ENCODE measurements at regions not wholly inside any gene's neighbourhood (a gene's known extent, or its start where the extent isn't known, plus 50 kb on each side); places are given as distances from the start of the nearest gene placed in this dataset.
"Not testable (repeated sequence)": the region's sequence is repeated elsewhere in the genome, so short reads cannot be mapped to it uniquely, and the experiment has no call there.

DNA sequence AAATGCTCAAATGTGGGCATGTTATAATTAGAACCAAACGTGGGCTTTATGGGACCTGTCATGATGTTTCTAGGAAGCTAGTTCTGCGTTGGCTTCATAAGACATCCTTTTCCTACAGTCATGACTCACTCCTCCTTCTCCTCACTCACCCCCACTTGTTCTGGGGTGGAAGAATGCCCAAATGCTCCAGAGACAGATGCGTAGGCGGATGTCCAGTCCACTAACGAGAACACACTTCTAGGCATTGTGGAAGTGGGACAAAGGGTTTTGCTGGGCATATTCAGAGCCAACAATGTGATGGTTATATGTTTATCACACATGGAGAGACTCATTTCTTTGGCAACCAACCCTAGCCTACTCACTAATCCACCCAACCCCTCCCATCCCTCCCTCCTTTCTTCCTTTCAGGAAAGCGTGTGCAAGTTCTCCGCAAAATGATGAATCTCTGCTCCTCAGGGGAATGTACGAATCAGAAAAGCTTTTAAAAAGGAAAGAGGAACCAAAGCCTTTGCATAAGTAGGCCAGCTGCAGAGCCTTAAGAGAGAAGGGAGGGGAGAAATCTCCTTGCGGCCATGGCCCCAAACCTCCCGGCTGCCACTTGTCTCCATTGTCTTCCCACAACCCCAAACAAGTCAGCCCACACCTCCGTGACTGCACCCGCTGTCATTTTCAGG lies 123.0 kb upstream of the SPRED1 start:
- Histone ChIP-seq H3K27ac (peak overlapping the region; percentile 81), H3K9me3 (ENCODE audit: low read depth, low read length) (no peaks in the 10 kb centered on the region), H3K36me3 (ENCODE audit: insufficient read depth, low read length) (no peaks in the 10 kb centered on the region), H3K4me3 (peak overlapping the region; percentile 61), H3K9ac (ENCODE audit: insufficient read length) (no peak overlapping the region)
- TF ChIP-seq POLR2AphosphoS5 (IDR thresholded peaks at IDR 0.05; ENCODE audit: borderline replicate concordance, low read depth, low read length) (no peak), FOXP2 (optimal IDR thresholded peaks at IDR 0.05; ENCODE audit: control extremely low read depth, extremely low read length, insufficient read depth) (no peak), EZH2 (IDR thresholded peaks at IDR 0.05) (no peak)
- DNase-seq (ENCODE audit: low read depth, low spot score): no peak

DNA sequence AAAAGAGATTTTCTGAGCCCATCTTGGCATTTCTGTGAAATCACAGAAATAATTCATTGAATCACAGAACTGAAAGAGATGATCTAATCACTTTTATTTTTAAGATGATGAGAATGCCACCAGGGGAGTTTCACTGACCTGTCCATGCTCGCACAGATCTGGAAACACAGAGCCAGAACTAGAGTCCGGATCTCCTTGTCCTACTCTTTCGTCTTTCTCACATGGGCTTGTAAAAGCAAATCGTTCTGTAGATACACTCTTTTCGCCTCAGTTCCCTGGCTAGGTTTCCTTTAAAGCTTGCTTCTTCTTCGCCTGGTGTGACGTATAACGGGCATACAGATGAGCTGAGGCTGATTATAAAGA lies 122.5 kb upstream of the SPRED1 start:
- Histone ChIP-seq H3K4me3 (peak overlapping the region; percentile 61), H3K27ac (peak overlapping the region; percentile 81), H3K9ac (ENCODE audit: insufficient read length) (no peak overlapping the region), H3K9me3 (ENCODE audit: low read depth, low read length) (no peaks in the 10 kb centered on the region), H3K36me3 (ENCODE audit: insufficient read depth, low read length) (no peaks in the 10 kb centered on the region)
- no peak for DNase-seq (ENCODE audit: low read depth, low spot score)
- TF ChIP-seq EZH2 (IDR thresholded peaks at IDR 0.05) (no peak), POLR2AphosphoS5 (IDR thresholded peaks at IDR 0.05; ENCODE audit: borderline replicate concordance, low read depth, low read length) (no peak), FOXP2 (optimal IDR thresholded peaks at IDR 0.05; ENCODE audit: control extremely low read depth, extremely low read length, insufficient read depth) (no peak)

DNA sequence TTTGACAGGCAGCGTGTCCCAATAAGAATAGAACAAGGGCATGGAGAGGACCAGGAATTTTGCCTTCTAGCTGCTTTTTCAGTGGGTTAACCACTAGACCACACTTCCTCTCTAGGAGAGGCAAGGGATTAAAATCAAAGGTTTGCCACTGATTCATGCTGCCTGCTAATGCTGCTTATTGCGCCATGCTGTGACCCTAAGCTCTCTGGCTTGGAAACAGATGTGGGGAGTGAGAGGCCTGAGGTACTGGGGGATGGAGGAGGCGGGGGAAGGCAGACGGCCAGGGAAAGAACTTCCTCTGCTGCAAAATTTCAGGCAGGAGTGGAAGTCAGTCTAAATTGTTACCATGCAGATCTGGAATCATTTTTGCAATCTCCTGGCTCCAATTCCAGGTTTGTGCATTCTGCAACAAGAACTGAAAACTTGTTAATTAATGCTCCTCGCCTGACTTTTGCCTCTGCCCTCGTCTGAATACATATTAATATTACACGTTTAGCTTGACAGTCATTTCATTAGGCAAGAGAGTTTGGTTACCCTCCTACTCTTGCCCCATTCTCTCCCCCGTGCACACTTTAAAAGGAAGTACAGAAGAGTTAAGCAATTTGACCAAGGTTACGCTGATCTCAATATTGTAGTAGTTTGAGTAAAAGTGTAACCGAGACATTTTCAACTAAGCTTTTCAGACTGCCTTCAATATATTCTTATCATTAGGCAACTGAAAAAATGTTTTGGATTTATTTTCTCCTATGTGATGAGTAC lies 121.7 kb upstream of the SPRED1 start:
- Histone ChIP-seq H3K9ac (ENCODE audit: insufficient read length) (no peak overlapping the region), H3K36me3 (ENCODE audit: insufficient read depth, low read length) (no peaks in the 10 kb centered on the region), H3K27ac (no peak overlapping the region; the same call in 1 of the 2 replicates), H3K4me3 (peak overlapping the region; percentile 61), H3K9me3 (ENCODE audit: low read depth, low read length) (no peaks in the 10 kb centered on the region)
- no peak for DNase-seq (ENCODE audit: low read depth, low spot score)
- TF ChIP-seq FOXP2 (optimal IDR thresholded peaks at IDR 0.05; ENCODE audit: control extremely low read depth, extremely low read length, insufficient read depth) (no peak), EZH2 (IDR thresholded peaks at IDR 0.05) (no peak), POLR2AphosphoS5 (IDR thresholded peaks at IDR 0.05; ENCODE audit: borderline replicate concordance, low read depth, low read length) (no peak)

DNA sequence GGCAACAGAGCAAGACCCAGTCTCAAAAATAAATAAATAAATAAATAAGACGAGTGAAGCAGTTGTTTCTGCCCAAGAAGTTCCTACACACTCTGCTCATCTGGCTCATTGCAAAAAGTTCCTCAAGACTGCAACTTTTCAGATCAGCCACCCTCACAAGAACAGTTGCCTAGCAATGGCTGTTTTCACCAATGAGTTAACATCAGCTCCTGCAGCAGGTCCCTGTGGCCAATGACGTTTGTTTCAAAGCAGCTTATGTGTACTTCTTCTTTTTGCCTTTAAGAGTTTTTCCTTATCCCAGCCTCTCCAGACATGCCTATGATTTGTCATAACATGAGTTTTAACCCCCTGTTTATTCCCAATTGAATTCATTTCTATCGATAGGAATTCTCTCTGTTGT lies 118.4 kb upstream of the SPRED1 start:
- no peak for TF ChIP-seq POLR2AphosphoS5 (IDR thresholded peaks at IDR 0.05; ENCODE audit: borderline replicate concordance, low read depth, low read length)
- TF ChIP-seq FOXP2 (optimal IDR thresholded peaks at IDR 0.05; ENCODE audit: control extremely low read depth, extremely low read length, insufficient read depth): no peak
- TF ChIP-seq EZH2 (IDR thresholded peaks at IDR 0.05): no peak
- Histone ChIP-seq H3K36me3 (ENCODE audit: insufficient read depth, low read length) (no peaks in the 10 kb centered on the region), H3K4me3 (no peak overlapping the region), H3K9ac (ENCODE audit: insufficient read length) (no peak overlapping the region), H3K9me3 (ENCODE audit: low read depth, low read length) (no peaks in the 10 kb centered on the region), H3K27ac (no peak overlapping the region)
- DNase-seq (ENCODE audit: low read depth, low spot score): no peak

DNA sequence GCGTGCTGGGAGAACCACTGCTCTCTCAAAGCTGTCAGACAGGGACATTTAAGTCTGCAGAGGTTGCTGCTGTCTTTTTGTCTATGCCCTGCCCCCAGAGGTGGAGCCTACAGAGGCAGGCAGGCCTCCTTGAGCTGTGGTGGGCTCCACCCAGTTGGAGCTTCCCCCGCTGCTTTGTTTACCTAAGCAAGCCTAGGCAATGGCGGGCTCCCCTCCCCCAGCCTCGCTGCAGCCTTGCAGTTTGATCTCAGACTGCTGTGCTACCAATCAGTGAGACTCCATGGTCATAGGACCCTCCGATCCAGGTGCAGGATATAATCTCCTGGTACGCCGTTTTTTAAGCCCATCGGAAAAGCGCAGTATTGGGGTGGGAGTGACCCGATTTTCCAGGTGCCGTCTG lies 110.4 kb upstream of the SPRED1 start:
- not testable (repeated sequence) for H3K4me3 ChIP-seq; H3K36me3 ChIP-seq (ENCODE audit: insufficient read depth, low read length); DNase-seq (ENCODE audit: low read depth, low spot score); H3K27ac ChIP-seq; H3K9ac ChIP-seq (ENCODE audit: insufficient read length); H3K9me3 ChIP-seq (ENCODE audit: low read depth, low read length)

DNA sequence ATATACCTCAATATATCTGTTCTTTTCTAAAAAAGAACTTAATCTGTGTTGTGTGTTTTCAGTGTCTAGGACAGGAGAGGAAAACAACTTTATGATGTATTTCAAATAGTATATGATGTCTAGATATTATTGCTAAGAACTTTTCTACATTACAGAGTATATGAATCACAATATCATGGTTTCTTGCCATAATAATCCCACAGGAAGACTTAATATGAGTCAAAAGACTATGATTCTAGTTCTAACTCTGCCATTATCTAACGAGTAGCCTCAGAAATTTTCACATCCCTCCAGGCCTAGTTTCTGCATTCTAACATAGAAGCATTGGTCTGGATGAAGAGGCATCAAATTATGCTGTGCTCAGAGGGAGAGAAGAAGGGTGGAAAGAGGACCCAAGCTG lies 107.7 kb upstream of the SPRED1 start:
- no peak for TF ChIP-seq EZH2 (IDR thresholded peaks at IDR 0.05)
- no peak for TF ChIP-seq FOXP2 (optimal IDR thresholded peaks at IDR 0.05; ENCODE audit: control extremely low read depth, extremely low read length, insufficient read depth)
- no peak for TF ChIP-seq POLR2AphosphoS5 (IDR thresholded peaks at IDR 0.05; ENCODE audit: borderline replicate concordance, low read depth, low read length)
- no peak overlapping the region for H3K4me3 ChIP-seq
- no peak overlapping the region for H3K27ac ChIP-seq
- no peak for DNase-seq (ENCODE audit: low read depth, low spot score)
- no peaks in the 10 kb centered on the region for H3K36me3 ChIP-seq (ENCODE audit: insufficient read depth, low read length)
- H3K9me3 ChIP-seq (ENCODE audit: low read depth, low read length): no peaks in the 10 kb centered on the region
- no peak overlapping the region for H3K9ac ChIP-seq (ENCODE audit: insufficient read length)

DNA sequence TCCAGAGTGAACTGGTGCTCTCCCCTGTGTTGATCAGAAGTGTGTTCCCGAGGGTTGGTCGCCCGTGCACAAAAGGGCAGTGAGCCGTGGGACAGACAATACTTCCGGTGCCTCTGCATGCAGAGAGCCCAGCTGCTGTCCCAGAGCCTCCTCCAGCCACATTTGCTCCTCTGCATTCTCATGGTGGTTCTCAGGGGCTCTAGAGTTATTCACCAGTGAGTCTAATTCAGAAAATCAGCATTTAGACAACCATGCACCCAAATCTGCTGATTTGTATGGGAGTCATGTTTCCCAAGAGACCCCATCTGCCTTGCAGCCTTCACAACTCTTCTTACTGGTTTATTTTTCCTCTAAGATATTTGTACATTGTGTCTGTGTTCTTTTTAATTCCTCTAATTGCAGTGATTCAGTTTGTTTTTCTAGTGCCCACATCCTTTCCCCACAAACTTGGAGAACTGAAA lies 107.0 kb upstream of the SPRED1 start:
- Histone ChIP-seq H3K9me3 (ENCODE audit: low read depth, low read length) (no peaks in the 10 kb centered on the region), H3K9ac (ENCODE audit: insufficient read length) (no peak overlapping the region), H3K27ac (no peak overlapping the region), H3K36me3 (ENCODE audit: insufficient read depth, low read length) (no peaks in the 10 kb centered on the region), H3K4me3 (no peak overlapping the region)
- TF ChIP-seq FOXP2 (optimal IDR thresholded peaks at IDR 0.05; ENCODE audit: control extremely low read depth, extremely low read length, insufficient read depth) (no peak), EZH2 (IDR thresholded peaks at IDR 0.05) (no peak), POLR2AphosphoS5 (IDR thresholded peaks at IDR 0.05; ENCODE audit: borderline replicate concordance, low read depth, low read length) (no peak)
- no peak for DNase-seq (ENCODE audit: low read depth, low spot score)

DNA sequence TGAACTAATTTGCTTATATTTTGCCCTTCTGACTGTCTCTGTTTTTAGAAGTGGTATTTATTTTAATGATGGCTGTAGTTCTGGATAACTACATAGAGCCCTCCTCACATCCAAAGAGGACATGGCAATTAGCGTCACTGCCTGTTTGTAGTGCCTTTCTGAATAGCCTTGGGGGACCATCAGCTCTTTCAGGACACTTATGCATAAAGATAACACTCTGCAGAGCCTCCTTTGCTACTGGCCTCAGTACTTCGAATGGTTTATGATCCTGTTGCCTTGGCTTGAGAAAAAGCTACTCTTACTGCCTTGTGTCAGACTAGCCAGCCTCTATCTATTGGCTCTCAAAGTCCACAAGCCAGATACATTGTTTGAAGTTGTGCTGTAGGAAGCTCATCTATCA lies 105.4 kb upstream of the SPRED1 start:
- H3K27ac ChIP-seq: no peak overlapping the region
- H3K36me3 ChIP-seq (ENCODE audit: insufficient read depth, low read length): no peaks in the 10 kb centered on the region
- no peak overlapping the region for H3K4me3 ChIP-seq
- H3K9me3 ChIP-seq (ENCODE audit: low read depth, low read length): no peaks in the 10 kb centered on the region
- no peak for DNase-seq (ENCODE audit: low read depth, low spot score)
- no peak for TF ChIP-seq EZH2 (IDR thresholded peaks at IDR 0.05)
- no peak for TF ChIP-seq POLR2AphosphoS5 (IDR thresholded peaks at IDR 0.05; ENCODE audit: borderline replicate concordance, low read depth, low read length)
- no peak for TF ChIP-seq FOXP2 (optimal IDR thresholded peaks at IDR 0.05; ENCODE audit: control extremely low read depth, extremely low read length, insufficient read depth)
- no peak overlapping the region for H3K9ac ChIP-seq (ENCODE audit: insufficient read length)
